WI38 (cell line): ENCODE measurements at regions not wholly inside any gene's neighbourhood (a gene's known extent, or its start where the extent isn't known, plus 50 kb on each side); places are given as distances from the start of the nearest gene placed in this dataset.

Source experiments
- H3K4me3 ChIP-seq: 2 replicates; pipeline ENCODE4 v1.5.1; 2011; ENCODE audit warnings: low read depth, mild to moderate bottlenecking, control low read depth, low read length
- TF ChIP-seq, protein P1 (sequence below): IDR thresholded peaks from 2 replicates; pipeline ENCODE4 v1.5.1; 2012; ENCODE audit warnings: low read depth, mild to moderate bottlenecking, control low read depth, low read length

GRCh38 chr2:142724186-142724585, 153.3 kb upstream of the KYNU start:
- TF ChIP-seq, protein P1, sequence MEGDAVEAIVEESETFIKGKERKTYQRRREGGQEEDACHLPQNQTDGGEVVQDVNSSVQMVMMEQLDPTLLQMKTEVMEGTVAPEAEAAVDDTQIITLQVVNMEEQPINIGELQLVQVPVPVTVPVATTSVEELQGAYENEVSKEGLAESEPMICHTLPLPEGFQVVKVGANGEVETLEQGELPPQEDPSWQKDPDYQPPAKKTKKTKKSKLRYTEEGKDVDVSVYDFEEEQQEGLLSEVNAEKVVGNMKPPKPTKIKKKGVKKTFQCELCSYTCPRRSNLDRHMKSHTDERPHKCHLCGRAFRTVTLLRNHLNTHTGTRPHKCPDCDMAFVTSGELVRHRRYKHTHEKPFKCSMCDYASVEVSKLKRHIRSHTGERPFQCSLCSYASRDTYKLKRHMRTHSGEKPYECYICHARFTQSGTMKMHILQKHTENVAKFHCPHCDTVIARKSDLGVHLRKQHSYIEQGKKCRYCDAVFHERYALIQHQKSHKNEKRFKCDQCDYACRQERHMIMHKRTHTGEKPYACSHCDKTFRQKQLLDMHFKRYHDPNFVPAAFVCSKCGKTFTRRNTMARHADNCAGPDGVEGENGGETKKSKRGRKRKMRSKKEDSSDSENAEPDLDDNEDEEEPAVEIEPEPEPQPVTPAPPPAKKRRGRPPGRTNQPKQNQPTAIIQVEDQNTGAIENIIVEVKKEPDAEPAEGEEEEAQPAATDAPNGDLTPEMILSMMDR: no peak
- H3K4me3 ChIP-seq: no peak overlapping the region

GRCh38 chr2:142723236-142723635, 154.2 kb upstream of the KYNU start:
- no peak overlapping the region for H3K4me3 ChIP-seq
- TF ChIP-seq, protein P1: no peak

DNA sequence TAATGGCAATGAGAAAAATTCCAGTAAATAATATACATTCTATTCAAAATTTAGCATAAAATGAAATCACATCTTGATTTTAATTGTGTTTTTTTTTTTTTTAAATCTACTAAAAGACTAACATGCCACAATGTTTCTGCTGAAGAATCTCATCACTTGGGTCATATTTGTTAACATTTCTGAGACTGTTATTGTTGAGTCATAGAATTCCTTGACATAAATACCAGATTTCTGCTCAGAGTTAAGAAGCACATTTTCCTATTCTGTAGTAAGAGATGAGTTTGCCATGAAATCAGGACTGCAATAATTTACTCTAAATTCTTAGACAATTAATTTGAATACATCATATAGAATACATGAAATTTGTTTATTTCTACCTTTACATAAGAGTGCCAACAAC, 154.9 kb upstream of the KYNU start:
- H3K4me3 ChIP-seq: no peak overlapping the region
- TF ChIP-seq, protein P1: no peak

DNA sequence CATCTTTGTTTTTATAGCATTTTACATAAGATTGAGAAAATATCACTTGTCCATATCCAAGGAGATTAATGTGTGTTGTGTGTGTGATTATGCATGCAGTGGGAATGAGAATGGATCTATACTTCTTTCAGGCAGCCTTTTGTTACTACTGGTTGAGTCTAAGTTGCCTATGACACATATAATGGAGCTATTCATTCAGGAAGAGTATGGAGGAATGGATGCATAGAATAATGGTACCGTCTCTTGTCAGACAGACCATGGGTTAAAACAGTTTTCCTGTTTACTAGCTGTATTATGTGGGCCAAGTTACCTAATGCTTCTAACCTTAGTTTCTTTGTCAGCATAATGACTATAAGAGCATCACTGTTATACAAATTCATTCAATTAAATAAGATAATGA, 155.4 kb upstream of the KYNU start:
- TF ChIP-seq, protein P1: no peak
- no peak overlapping the region for H3K4me3 ChIP-seq

- TF ChIP-seq, protein P1: no peak
- no peak overlapping the region for H3K4me3 ChIP-seq
Measured at GRCh38 chr2:142721015-142721414, 156.4 kb upstream of the KYNU start.

DNA sequence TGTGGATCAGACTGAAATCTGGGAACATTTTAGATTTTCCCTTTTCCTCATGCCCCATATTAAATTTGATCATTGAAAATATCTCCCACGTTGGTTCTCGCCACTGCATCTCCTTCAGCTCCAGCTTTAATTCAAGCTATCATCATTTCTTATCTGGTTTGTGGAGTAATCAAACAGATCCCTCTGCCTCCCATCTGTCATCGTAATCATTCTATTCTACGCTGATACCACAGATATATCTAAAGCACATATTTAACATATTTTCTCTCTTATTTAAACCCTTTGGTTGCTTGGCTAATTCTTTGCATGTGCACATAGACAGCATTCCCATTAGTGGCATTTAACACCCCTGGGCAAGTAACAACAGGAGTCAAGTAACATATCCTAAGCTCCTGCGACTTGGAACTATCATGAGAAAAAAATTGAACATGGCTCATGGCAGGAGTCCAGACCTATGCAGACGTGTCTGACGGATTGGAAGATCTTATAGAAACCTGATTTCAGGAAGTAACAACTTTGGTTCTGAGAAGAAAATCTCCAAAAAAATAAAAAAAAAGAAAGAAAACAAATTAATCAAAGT, 158.8 kb upstream of the KYNU start:
- TF ChIP-seq, protein P1: no peak
- no peak overlapping the region for H3K4me3 ChIP-seq

- H3K4me3 ChIP-seq: no peak overlapping the region
- TF ChIP-seq, protein P1: no peak
Measured at GRCh38 chr2:142716463-142717242, 160.8 kb upstream of the KYNU start.
